ENCODE measurements at regions not wholly inside any gene's neighbourhood (a gene's known extent, or its start where the extent isn't known, plus 50 kb on each side); places are given as distances from the start of the nearest gene placed in this dataset.

- H3K4me3 ChIP-seq (ENCODE audit: low read depth, low read length) = no peak overlapping the region
- no peak for DNase-seq (ENCODE audit: low read depth)
- TF ChIP-seq, protein P1, sequence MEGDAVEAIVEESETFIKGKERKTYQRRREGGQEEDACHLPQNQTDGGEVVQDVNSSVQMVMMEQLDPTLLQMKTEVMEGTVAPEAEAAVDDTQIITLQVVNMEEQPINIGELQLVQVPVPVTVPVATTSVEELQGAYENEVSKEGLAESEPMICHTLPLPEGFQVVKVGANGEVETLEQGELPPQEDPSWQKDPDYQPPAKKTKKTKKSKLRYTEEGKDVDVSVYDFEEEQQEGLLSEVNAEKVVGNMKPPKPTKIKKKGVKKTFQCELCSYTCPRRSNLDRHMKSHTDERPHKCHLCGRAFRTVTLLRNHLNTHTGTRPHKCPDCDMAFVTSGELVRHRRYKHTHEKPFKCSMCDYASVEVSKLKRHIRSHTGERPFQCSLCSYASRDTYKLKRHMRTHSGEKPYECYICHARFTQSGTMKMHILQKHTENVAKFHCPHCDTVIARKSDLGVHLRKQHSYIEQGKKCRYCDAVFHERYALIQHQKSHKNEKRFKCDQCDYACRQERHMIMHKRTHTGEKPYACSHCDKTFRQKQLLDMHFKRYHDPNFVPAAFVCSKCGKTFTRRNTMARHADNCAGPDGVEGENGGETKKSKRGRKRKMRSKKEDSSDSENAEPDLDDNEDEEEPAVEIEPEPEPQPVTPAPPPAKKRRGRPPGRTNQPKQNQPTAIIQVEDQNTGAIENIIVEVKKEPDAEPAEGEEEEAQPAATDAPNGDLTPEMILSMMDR (IDR thresholded peaks at IDR 0.05; ENCODE audit: low read depth, low read length) = no peak
- TF ChIP-seq MAX (IDR thresholded peaks at IDR 0.05; ENCODE audit: low read depth, low read length) (no peak), MYC (IDR thresholded peaks at IDR 0.05; ENCODE audit: low read depth, low read length) (no peak), POLR2A (IDR thresholded peaks at IDR 0.05; ENCODE audit: extremely low read depth, insufficient read length) (no peak)
Observed at GRCh38 chr1:17999884-18000283, 107.7 kb upstream of the IGSF21 start.

GRCh38 chr1:18001725-18002124 is 105.9 kb upstream of the IGSF21 start:
- TF ChIP-seq MYC (IDR thresholded peaks at IDR 0.05; ENCODE audit: low read depth, low read length) = no peak
- no peak for TF ChIP-seq MAX (IDR thresholded peaks at IDR 0.05; ENCODE audit: low read depth, low read length)
- TF ChIP-seq POLR2A (IDR thresholded peaks at IDR 0.05; ENCODE audit: extremely low read depth, insufficient read length) = no peak
- TF ChIP-seq, protein P1 (IDR thresholded peaks at IDR 0.05; ENCODE audit: low read depth, low read length) = no peak
- DNase-seq (ENCODE audit: low read depth) = no peak
- H3K4me3 ChIP-seq (ENCODE audit: low read depth, low read length) = no peak overlapping the region

DNA sequence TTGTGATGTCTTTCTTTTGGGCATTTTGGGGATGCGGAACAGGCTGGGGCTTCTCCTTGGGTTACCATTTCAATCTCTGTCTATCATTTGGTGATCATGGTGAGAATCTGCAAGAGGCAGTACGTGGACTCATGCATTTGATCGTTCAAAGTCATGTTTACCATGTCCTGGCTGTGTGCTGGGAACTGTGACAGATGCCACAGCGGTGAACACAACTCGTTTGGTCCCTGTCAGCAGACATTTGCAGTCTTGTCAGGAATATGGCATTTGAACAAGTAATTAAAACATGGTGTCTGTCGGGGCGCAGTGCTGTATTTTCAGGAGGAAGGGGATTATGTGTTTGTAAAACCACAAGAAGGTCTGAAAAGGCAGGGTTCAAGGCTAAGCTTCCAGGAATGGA is 103.3 kb upstream of the IGSF21 start:
- no peak for DNase-seq (ENCODE audit: low read depth)
- no peak overlapping the region for H3K4me3 ChIP-seq (ENCODE audit: low read depth, low read length)
- TF ChIP-seq, protein P1 (IDR thresholded peaks at IDR 0.05; ENCODE audit: low read depth, low read length) = no peak
- TF ChIP-seq MYC (IDR thresholded peaks at IDR 0.05; ENCODE audit: low read depth, low read length) (no peak), POLR2A (IDR thresholded peaks at IDR 0.05; ENCODE audit: extremely low read depth, insufficient read length) (no peak), MAX (IDR thresholded peaks at IDR 0.05; ENCODE audit: low read depth, low read length) (no peak)

DNA sequence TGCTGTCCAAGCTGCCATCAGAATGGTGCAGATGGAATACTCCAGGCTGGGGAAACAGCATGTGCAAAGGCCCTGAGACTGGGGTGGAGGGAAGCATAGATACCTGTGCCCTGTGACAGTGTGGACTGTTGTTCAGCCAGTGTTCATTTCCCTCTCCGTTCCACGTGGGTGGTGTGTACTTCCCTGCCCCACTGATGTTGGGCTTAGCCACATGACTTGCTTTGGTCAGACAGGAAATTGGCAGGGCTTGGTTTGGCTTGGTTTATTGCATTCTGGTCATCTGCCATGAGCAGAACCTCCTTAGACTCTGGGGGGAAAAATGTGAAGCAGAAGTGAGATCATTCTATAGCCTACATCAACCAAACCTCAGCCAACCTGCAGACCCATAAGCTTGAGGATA is 102.4 kb upstream of the IGSF21 start:
- H3K4me3 ChIP-seq (ENCODE audit: low read depth, low read length) = no peak overlapping the region
- TF ChIP-seq MYC (IDR thresholded peaks at IDR 0.05; ENCODE audit: low read depth, low read length) (no peak), MAX (IDR thresholded peaks at IDR 0.05; ENCODE audit: low read depth, low read length) (no peak), POLR2A (IDR thresholded peaks at IDR 0.05; ENCODE audit: extremely low read depth, insufficient read length) (no peak)
- TF ChIP-seq, protein P1 (IDR thresholded peaks at IDR 0.05; ENCODE audit: low read depth, low read length) = no peak
- DNase-seq (ENCODE audit: low read depth) = no peak

GRCh38 chr1:18007391-18008041 is 100.1 kb upstream of the IGSF21 start:
- TF ChIP-seq MYC (IDR thresholded peaks at IDR 0.05; ENCODE audit: low read depth, low read length) (no peak), POLR2A (IDR thresholded peaks at IDR 0.05; ENCODE audit: extremely low read depth, insufficient read length) (no peak), MAX (IDR thresholded peaks at IDR 0.05; ENCODE audit: low read depth, low read length) (no peak)
- TF ChIP-seq, protein P1 (IDR thresholded peaks at IDR 0.05; ENCODE audit: low read depth, low read length) = no peak
- H3K4me3 ChIP-seq (ENCODE audit: low read depth, low read length) = no peak overlapping the region
- DNase-seq (ENCODE audit: low read depth) = no peak
